ENCODE measurements at regions not wholly inside any gene's neighbourhood (a gene's known extent, or its start where the extent isn't known, plus 50 kb on each side); places are given as distances from the start of the nearest gene placed in this dataset.
A peak's percentile ranks its signal among the peaks of the same experiment; 100 is the strongest.

- peaks cover 10% of the 10 kb centered on the region for H3K36me3 Mint-ChIP-seq (ENCODE audit: insufficient read depth, unreplicated experiment)
- no TSS peak for BruUV-seq (replicated peaks)
- H3K27ac Mint-ChIP-seq (ENCODE audit: unreplicated experiment): no peak overlapping the region
- no peaks in the 10 kb centered on the region for H3K9me3 Mint-ChIP-seq (ENCODE audit: low read depth, unreplicated experiment)
- intact Hi-C loops (cut with micrococcal nuclease; ENCODE audit: unreplicated experiment): loop anchor here (1.0 kb wide), 1 partner anchor 478 kb away; no protein-coding TSS in a partner anchor
- H3K27me3 Mint-ChIP-seq (ENCODE audit: unreplicated experiment): peaks cover 25% of the 10 kb centered on the region
- DNase-seq: no peak
- peaks cover 11% of the 10 kb centered on the region for H3K4me1 Mint-ChIP-seq (ENCODE audit: low read depth, unreplicated experiment)
- H3K4me3 Mint-ChIP-seq (ENCODE audit: low read depth, unreplicated experiment): peak overlapping the region; percentile 64
- no peak for TF ChIP-seq CTCF (IDR thresholded peaks at IDR 0.05; ENCODE audit: unreplicated experiment)
- CTCF ChIA-PET: no interaction called here
Observed at GRCh38 chr15:96408591-96409183, 78.2 kb downstream of the NR2F2 start.

GRCh38 chr15:96409215-96410138 is 79.0 kb downstream of the NR2F2 start:
- no peaks in the 10 kb centered on the region for H3K9me3 Mint-ChIP-seq (ENCODE audit: low read depth, unreplicated experiment)
- intact Hi-C loops (cut with micrococcal nuclease; ENCODE audit: unreplicated experiment): loop anchor here (1.0 kb wide), 1 partner anchor 477 kb away; no protein-coding TSS in a partner anchor
- peaks cover 10% of the 10 kb centered on the region for H3K36me3 Mint-ChIP-seq (ENCODE audit: insufficient read depth, unreplicated experiment)
- peak overlapping the region; percentile 64 for H3K4me3 Mint-ChIP-seq (ENCODE audit: low read depth, unreplicated experiment)
- TF ChIP-seq CTCF (IDR thresholded peaks at IDR 0.05; ENCODE audit: unreplicated experiment): no peak
- H3K4me1 Mint-ChIP-seq (ENCODE audit: low read depth, unreplicated experiment): peaks cover 19% of the 10 kb centered on the region
- CTCF ChIA-PET: interaction anchor here (1.2 kb wide), 1 partner anchor 49 kb away, joined by 3 read pairs; no protein-coding TSS in a partner anchor
- no peak for DNase-seq
- H3K27me3 Mint-ChIP-seq (ENCODE audit: unreplicated experiment): peaks cover 25% of the 10 kb centered on the region
- BruUV-seq (replicated peaks): no TSS peak
- peak overlapping the region; percentile 45 for H3K27ac Mint-ChIP-seq (ENCODE audit: unreplicated experiment)

GRCh38 chr15:96410175-96411055 is 79.9 kb downstream of the NR2F2 start:
- Mint-ChIP-seq H3K36me3 (ENCODE audit: insufficient read depth, unreplicated experiment) (peaks cover 10% of the 10 kb centered on the region), H3K4me3 (ENCODE audit: low read depth, unreplicated experiment) (peak overlapping the region; percentile 64), H3K27me3 (ENCODE audit: unreplicated experiment) (peaks cover 25% of the 10 kb centered on the region), H3K9me3 (ENCODE audit: low read depth, unreplicated experiment) (no peaks in the 10 kb centered on the region), H3K4me1 (ENCODE audit: low read depth, unreplicated experiment) (peaks cover 21% of the 10 kb centered on the region), H3K27ac (ENCODE audit: unreplicated experiment) (peak overlapping the region; percentile 45)
- no peak for DNase-seq
- CTCF ChIA-PET: interaction anchor here (0.7 to 1.2 kb wide), 3 partner anchors 9 to 50 kb away, joined by 3 read pairs; no protein-coding TSS in a partner anchor
- BruUV-seq (replicated peaks): no TSS peak
- no peak for TF ChIP-seq CTCF (IDR thresholded peaks at IDR 0.05; ENCODE audit: unreplicated experiment)
- intact Hi-C loops (cut with micrococcal nuclease; ENCODE audit: unreplicated experiment): no loop called here

Data from Calu3 (cell line).